GM10266 (cell line): ENCODE measurements at regions not wholly inside any gene's neighbourhood (a gene's known extent, or its start where the extent isn't known, plus 50 kb on each side); places are given as distances from the start of the nearest gene placed in this dataset.

Source experiments
- DNase-seq: peaks from one replicate; pipeline ENCODE4 v3.0.0; 2012; ENCODE audit errors: extremely low spot score
- CTCF ChIP-seq: IDR thresholded peaks from 2 replicates; pipeline ENCODE4 v1.5.1; 2012; ENCODE audit warnings: mild to moderate bottlenecking, low read depth; ENCODE audit not compliant: control insufficient read depth, insufficient read depth; ENCODE audit errors: missing control alignments

- no peak for TF ChIP-seq CTCF
- no peak for DNase-seq
These were observed 72.0 kb downstream of the SOX4 start for GRCh38 chr6:21665392-21666200.

GRCh38 chr6:21666201-21666691 is 72.7 kb downstream of the SOX4 start:
- DNase-seq, result no peak
- TF ChIP-seq CTCF, result no peak

- no peak for TF ChIP-seq CTCF
- DNase-seq, result no peak
These were observed 73.5 kb downstream of the SOX4 start for GRCh38 chr6:21666853-21667681.

- TF ChIP-seq CTCF, result no peak
These were observed 75.2 kb downstream of the SOX4 start for GRCh38 chr6:21668795-21669194.

GRCh38 chr6:21676769-21677168 is 83.2 kb downstream of the SOX4 start:
- DNase-seq, result no peak
- TF ChIP-seq CTCF, result no peak

More at GRCh38 chr6:21668795-21669194, 75.2 kb downstream of the SOX4 start:
- no peak for DNase-seq

GRCh38 chr6:21678990-21679389 is 85.4 kb downstream of the SOX4 start:
- no peak for TF ChIP-seq CTCF
- DNase-seq, result no peak

- TF ChIP-seq CTCF, result no peak
- no peak for DNase-seq
These were observed 86.3 kb downstream of the SOX4 start for GRCh38 chr6:21679761-21680265.
